Astrocyte (in vitro differentiated cells and primary cell): ENCODE measurements at regions not wholly inside any gene's neighbourhood (a gene's known extent, or its start where the extent isn't known, plus 50 kb on each side); places are given as distances from the start of the nearest gene placed in this dataset.

Source experiments
- EZH2 ChIP-seq: IDR thresholded peaks from 2 replicates; pipeline ENCODE4 v1.6.1; 2012; ENCODE audit warnings: mild to moderate bottlenecking, low read length, inconsistent platforms; ENCODE audit not compliant: insufficient read depth
- TF ChIP-seq, protein P1 (sequence below): IDR thresholded peaks from 2 replicates; pipeline ENCODE4 v1.5.1; 2011; ENCODE audit warnings: low read depth, mild to moderate bottlenecking, inconsistent platforms, low read length, moderate library complexity; ENCODE audit not compliant: insufficient read depth

DNA sequence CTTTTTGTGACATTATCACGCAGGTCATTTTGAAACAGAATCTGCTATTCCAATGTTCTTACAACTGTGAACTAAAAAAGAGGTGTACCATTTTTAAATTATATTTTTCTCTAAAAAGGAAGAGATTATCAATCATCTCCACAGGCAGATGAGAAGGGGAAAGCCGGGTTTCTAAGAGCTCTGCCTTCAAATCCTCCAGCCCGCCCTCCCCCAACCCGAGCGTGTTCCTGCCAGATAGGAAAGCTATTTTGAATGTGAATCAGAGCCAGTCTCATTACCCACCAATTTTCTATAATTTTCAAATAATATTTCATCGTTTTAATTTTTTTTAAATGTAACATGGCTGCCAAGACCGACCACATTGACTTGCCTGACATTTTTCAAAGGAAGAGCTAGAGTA is 65.9 kb downstream of the KCNF1 start:
- TF ChIP-seq, protein P1, sequence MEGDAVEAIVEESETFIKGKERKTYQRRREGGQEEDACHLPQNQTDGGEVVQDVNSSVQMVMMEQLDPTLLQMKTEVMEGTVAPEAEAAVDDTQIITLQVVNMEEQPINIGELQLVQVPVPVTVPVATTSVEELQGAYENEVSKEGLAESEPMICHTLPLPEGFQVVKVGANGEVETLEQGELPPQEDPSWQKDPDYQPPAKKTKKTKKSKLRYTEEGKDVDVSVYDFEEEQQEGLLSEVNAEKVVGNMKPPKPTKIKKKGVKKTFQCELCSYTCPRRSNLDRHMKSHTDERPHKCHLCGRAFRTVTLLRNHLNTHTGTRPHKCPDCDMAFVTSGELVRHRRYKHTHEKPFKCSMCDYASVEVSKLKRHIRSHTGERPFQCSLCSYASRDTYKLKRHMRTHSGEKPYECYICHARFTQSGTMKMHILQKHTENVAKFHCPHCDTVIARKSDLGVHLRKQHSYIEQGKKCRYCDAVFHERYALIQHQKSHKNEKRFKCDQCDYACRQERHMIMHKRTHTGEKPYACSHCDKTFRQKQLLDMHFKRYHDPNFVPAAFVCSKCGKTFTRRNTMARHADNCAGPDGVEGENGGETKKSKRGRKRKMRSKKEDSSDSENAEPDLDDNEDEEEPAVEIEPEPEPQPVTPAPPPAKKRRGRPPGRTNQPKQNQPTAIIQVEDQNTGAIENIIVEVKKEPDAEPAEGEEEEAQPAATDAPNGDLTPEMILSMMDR, result no peak
- no peak for TF ChIP-seq EZH2
